ENCODE measurements at regions not wholly inside any gene's neighbourhood (a gene's known extent, or its start where the extent isn't known, plus 50 kb on each side); places are given as distances from the start of the nearest gene placed in this dataset.

GRCh38 chr13:22288496-22288895, 617.6 kb downstream of the FGF9 start:
- no peak for TF ChIP-seq POLR2AphosphoS5 (IDR thresholded peaks at IDR 0.05; ENCODE audit: low read depth, low read length)
- TF ChIP-seq FOXP2 (optimal IDR thresholded peaks at IDR 0.05; ENCODE audit: borderline replicate concordance, extremely low read depth, extremely low read length, insufficient read depth): no peak
